ENCODE measurements at regions not wholly inside any gene's neighbourhood (a gene's known extent, or its start where the extent isn't known, plus 50 kb on each side); places are given as distances from the start of the nearest gene placed in this dataset.

DNA sequence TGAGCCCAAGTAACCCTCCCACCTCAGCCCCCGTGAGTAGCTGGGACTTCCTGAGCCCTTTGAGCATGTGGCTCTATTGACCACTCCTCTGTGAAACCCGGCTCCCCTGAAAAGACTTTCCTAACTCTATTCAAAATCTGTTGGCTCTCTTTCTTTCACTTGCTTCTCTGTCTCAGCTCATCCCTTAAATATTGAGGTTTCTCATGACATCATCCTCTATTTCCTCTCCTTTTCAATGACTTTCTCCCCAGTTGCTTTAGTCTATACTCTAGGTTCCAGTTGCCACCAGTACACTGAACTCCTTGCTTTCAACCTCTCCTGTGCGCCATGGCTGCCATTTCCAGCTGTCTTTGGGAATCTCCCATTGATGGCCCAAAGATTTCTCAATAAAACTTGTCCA lies 79.8 kb upstream of the STK17B start:
- Histone ChIP-seq H3K4me3 (no peak overlapping the region), H3K9me3 (no peaks in the 10 kb centered on the region), H3K36me3 (no peaks in the 10 kb centered on the region), H3K27ac (no peak overlapping the region), H3K4me1 (peaks cover 0 to 7% (median 0%) of the 10 kb centered on the region in 4 donors), H3K27me3 (no peaks in the 10 kb centered on the region)
- no peak for DNase-seq
- TF ChIP-seq EP300 (IDR thresholded peaks at IDR 0.05): no peak
- TF ChIP-seq POLR2AphosphoS5 (IDR thresholded peaks at IDR 0.05): no peak
- TF ChIP-seq POLR2A (IDR thresholded peaks at IDR 0.05): no peak
- TF ChIP-seq, protein P1, sequence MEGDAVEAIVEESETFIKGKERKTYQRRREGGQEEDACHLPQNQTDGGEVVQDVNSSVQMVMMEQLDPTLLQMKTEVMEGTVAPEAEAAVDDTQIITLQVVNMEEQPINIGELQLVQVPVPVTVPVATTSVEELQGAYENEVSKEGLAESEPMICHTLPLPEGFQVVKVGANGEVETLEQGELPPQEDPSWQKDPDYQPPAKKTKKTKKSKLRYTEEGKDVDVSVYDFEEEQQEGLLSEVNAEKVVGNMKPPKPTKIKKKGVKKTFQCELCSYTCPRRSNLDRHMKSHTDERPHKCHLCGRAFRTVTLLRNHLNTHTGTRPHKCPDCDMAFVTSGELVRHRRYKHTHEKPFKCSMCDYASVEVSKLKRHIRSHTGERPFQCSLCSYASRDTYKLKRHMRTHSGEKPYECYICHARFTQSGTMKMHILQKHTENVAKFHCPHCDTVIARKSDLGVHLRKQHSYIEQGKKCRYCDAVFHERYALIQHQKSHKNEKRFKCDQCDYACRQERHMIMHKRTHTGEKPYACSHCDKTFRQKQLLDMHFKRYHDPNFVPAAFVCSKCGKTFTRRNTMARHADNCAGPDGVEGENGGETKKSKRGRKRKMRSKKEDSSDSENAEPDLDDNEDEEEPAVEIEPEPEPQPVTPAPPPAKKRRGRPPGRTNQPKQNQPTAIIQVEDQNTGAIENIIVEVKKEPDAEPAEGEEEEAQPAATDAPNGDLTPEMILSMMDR (IDR thresholded peaks at IDR 0.05): no peak
- WGBS, 5 donors: 91 to 97% (median 96%) methylated on average over 3 of the region's 3 CpGs
- intact Hi-C loops (cut with DNase I; ENCODE audit: low total_unique reads): no loop called here

DNA sequence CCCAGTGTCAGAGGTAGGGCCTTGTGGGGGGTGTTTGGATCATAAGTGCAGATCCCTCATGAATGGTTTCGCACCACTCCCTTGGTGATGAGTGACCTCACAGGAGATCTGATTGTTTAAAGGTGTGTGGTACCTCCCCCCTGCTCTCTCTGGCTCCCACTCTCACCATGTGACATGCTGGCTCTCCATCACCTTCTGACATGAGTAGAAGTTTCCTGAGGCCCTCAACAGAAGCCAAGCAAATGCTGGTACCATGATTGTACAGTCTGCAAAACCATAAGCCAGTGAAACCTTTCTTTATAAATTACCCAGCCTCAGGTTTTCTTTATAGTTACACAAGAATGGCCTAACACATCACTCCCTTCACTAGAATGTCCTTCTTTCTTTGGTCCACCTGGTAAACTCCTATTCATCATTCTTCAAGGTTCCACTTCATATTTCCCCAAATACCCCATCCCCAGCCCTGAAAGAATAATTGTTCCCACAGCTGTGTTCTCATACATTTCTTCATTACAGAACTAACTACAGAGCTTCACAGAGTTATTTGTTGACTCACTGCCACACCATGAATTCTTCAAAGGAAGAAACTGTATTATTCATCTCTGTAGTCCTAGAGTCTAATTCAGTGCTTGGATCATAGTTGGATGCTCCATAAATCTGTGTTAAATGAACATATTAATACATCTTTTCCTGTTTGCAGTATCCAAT lies 81.2 kb upstream of the STK17B start:
- Histone ChIP-seq H3K27ac (no peak overlapping the region), H3K36me3 (no peaks in the 10 kb centered on the region), H3K27me3 (no peaks in the 10 kb centered on the region), H3K4me1 (peaks cover 0 to 7% (median 0%) of the 10 kb centered on the region in 4 donors), H3K9me3 (no peaks in the 10 kb centered on the region), H3K4me3 (no peak overlapping the region)
- WGBS, 5 donors: 92 to 100% (median 96%) methylated on average over 1 of the region's 1 CpG
- no peak for DNase-seq
- intact Hi-C loops (cut with DNase I; ENCODE audit: low total_unique reads): no loop called here
- TF ChIP-seq EP300 (IDR thresholded peaks at IDR 0.05): no peak
- no peak for TF ChIP-seq POLR2A (IDR thresholded peaks at IDR 0.05)
- TF ChIP-seq POLR2AphosphoS5 (IDR thresholded peaks at IDR 0.05): no peak
- TF ChIP-seq, protein P1 (IDR thresholded peaks at IDR 0.05): no peak

DNA sequence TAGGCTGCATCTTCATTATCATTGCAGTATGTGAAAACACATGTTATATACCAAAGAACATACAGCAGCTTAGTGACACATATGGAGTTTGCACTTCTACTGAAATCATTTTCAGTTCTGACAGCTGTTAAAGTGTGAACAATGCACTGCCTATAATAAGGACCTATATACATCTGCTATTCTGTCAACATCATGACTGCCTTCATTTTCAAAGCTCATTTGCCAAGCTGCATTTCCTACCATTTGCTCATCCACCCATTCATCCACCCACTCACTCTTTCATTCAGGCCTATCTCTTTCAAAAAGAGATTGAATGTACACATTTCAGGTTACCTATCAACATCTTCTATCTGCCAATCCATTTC lies 81.7 kb upstream of the STK17B start:
- no peak overlapping the region for H3K27ac ChIP-seq
- peaks cover 0 to 7% (median 0%) of the 10 kb centered on the region in 4 donors for H3K4me1 ChIP-seq
- no peaks in the 10 kb centered on the region for H3K36me3 ChIP-seq
- no peak overlapping the region for H3K4me3 ChIP-seq
- no peaks in the 10 kb centered on the region for H3K27me3 ChIP-seq
- intact Hi-C loops (cut with DNase I; ENCODE audit: low total_unique reads): no loop called here
- TF ChIP-seq EP300 (IDR thresholded peaks at IDR 0.05) (no peak), POLR2AphosphoS5 (IDR thresholded peaks at IDR 0.05) (no peak), POLR2A (IDR thresholded peaks at IDR 0.05) (no peak)
- TF ChIP-seq, protein P1 (IDR thresholded peaks at IDR 0.05): no peak
- DNase-seq: no peak
- no peaks in the 10 kb centered on the region for H3K9me3 ChIP-seq

DNA sequence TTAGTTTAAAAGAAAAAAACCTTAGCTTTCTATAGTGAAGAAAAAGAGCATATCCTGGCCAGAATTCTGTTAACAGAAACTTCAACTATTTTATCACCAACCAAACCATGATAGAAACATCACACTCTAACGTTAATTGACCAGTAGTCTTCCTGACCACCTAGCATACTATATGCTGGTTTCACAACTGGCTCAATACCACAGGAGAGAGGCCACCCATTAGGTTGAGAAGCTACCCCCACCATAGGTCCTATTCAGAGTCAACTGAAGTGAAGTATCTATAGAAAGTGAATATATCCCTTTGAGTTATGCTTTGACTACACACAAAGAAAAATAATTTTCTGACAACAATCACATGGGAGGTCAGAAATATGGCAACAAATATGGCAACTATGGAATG lies 85.2 kb upstream of the STK17B start:
- TF ChIP-seq, protein P1 (IDR thresholded peaks at IDR 0.05): no peak
- TF ChIP-seq POLR2AphosphoS5 (IDR thresholded peaks at IDR 0.05): no peak
- no peak for TF ChIP-seq EP300 (IDR thresholded peaks at IDR 0.05)
- TF ChIP-seq POLR2A (IDR thresholded peaks at IDR 0.05): no peak
- no peak overlapping the region for H3K27ac ChIP-seq
- peaks cover 0 to 8% (median 0%) of the 10 kb centered on the region in 4 donors for H3K4me1 ChIP-seq
- no peak for DNase-seq
- H3K36me3 ChIP-seq: no peaks in the 10 kb centered on the region
- no peak overlapping the region for H3K4me3 ChIP-seq
- no peaks in the 10 kb centered on the region for H3K27me3 ChIP-seq
- intact Hi-C loops (cut with DNase I; ENCODE audit: low total_unique reads): no loop called here
- WGBS, 5 donors: 61 to 86% (median 66%) methylated on average over 1 of the region's 1 CpG
- H3K9me3 ChIP-seq: no peaks in the 10 kb centered on the region

Data from stomach (tissue), 8 donors.